Urothelium cell line (cell line): ENCODE measurements at regions not wholly inside any gene's neighbourhood (a gene's known extent, or its start where the extent isn't known, plus 50 kb on each side); places are given as distances from the start of the nearest gene placed in this dataset.
"Not testable (repeated sequence)": the region's sequence is repeated elsewhere in the genome, so short reads cannot be mapped to it uniquely, and the experiment has no call there.

Experiments
- DNase-seq: peaks from one replicate; pipeline ENCODE4 v3.0.0; 2011; ENCODE audit warnings: low spot score, mixed read lengths
- FAIRE-seq: peaks from 2 replicates; lab custom pipeline; 2011; peaks lifted over from hg19 to GRCh38; lab: Jason Lieb, UNC

DNA sequence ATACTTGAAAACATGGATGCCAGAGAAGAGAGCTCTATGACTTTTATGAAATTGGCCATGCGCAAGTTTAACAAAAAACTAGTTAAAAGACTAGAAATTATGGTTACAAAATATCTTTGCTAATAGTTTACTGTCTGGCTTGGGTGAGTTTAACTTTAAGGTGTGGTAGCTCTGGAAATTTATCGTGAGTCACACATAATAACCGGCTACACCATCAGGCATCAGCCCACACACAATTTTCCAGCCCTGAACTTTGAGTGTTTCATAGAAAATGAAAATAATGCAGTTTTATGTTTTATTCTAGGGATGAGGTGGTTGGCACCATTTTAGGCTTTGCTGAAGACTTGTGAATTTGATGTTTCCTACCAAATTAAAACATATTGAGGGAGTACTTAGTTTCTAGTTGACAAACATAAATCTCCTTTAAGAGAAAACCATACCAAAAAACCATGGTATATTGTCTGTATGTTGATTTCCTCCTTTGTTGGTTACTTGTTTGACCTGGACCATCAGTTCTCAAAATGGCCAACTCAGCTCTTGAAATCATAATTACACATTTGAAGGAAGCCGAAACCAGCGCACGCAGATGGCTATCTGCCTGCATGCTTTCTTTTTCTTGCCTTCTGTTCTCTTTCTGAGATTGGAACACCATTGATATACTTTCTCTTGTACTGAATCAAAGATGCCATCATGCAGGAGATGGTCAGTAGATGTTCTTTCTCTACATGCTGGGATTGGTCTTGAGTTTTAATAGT, 125.1 kb downstream of the AKAP11 start:
- FAIRE-seq: no peak

DNA sequence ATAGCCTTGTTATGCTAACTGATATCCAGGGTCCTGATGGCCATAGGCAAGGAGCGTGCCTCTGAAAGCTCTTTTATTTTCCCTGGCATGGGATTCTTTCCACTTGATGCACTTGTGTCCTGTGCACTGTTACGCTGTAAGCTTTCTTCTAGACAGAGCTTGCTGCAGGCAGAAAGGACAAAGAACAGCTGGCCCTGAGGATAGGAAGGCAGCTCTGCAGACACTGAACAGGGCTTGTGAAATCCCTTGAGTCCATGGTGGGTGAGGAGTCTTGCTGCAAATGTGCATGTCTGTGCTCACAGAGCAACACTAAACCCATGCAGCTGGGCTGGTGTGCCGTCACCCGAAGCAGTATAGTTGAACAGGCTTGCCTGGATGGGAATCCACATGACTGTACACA, 126.6 kb downstream of the AKAP11 start:
- DNase-seq (no peak), FAIRE-seq (no peak)

More for the DNA sequence above, 125.1 kb downstream of the AKAP11 start:
- DNase-seq: peak; percentile 12

DNA sequence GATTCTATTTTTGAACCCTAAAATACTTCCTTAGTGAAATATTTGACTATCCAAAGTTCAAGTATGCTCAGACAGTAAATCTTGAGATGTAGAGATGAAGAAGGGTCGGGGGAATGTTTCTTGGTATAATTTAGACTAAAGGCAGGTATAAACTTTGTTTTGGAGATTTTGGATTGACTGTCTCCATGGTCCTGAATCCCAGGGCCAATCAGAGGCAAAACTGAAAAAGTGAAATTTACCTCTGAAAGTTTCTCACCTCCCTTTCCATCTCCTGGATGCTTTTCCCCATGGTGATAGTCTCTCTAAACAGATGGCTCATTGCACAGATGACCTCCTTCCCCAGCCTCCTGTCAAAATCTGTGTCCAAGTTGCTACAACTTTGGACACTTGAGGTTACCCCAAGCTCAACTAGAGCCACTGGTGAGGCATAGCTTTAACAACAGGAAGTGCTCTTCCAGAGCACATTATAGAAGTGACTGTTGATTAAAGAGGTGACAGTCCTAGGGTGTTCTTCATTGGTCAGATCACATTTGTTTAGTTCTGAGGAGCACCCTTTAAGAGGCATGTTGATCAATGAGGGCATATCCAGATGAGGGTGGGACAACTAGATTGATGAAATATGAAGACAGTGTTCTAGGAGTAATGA, 128.4 kb downstream of the AKAP11 start:
- DNase-seq: no peak
- FAIRE-seq: no peak

DNA sequence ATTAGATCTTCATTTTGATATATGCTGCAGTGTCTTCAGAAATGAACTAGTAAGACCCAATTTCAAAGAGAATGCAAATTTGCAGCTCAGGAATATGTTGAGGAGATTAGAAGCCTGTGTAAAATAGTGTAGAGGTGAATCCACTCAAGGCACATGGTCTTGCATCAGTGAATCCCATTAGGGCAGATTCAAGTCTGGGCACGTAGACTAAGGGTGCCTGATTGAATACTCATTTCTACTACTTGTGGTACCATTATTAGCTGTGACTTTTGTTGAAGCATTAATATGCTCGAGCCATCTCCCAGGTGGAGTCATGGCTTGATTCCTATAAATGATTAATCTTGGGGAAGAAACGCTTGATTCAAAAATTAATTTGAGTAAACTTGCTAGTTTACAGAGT, 129.4 kb downstream of the AKAP11 start:
- DNase-seq (no peak), FAIRE-seq (no peak)

DNA sequence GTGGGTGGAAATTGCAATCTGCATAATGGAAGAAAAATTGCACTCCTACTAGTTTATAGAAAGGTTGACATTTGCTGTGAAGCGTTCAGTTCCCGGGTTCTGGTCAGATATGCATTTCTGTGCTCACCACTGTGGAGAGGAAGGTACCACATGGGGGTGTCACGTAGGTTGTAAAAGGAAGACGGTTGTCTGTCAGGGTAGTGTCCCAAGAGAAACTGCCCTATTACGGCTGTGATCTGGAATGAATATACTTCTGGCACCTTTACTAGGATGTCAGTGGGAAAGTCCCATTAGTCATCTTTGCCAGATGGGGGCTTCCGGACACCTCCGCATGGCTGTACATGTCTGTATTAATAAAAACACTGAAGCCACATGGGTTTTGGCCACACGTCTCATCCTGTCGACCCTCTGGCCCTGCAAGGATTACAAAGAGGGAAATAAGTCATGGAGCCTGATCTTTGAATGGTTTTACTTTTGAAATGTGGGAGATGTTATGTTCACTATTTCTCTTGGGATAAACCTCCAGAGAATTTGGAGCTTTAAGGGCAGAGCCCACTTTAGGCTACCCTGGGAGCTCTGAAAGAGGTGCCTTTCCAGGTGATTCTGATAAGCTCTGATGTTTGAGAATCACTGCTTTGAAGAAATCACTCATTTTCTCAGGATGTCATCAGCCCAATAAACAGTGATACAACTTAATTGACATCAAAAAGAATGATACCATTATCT, 133.9 kb downstream of the AKAP11 start:
- FAIRE-seq (no peak), DNase-seq (peak; percentile 20)

DNA sequence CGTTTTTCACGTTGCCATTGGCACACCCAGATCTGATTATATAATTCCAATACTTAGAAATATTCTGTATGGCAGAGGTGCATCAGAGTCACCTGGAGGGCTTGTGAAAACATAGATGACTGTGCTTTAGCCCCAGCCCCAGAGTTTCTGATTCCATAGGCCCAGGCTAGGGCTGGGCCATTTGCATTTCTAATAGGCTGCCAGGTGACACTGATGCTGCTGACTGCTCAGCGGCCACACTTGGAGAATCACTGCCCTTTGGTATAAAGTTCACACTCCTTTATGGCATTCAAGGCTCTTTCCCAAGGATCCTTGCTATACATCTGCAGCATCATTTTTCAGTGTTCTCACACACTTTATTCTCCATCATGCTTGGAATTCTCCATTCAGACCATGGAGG, 137.1 kb downstream of the AKAP11 start:
- no peak for FAIRE-seq
- no peak for DNase-seq

DNA sequence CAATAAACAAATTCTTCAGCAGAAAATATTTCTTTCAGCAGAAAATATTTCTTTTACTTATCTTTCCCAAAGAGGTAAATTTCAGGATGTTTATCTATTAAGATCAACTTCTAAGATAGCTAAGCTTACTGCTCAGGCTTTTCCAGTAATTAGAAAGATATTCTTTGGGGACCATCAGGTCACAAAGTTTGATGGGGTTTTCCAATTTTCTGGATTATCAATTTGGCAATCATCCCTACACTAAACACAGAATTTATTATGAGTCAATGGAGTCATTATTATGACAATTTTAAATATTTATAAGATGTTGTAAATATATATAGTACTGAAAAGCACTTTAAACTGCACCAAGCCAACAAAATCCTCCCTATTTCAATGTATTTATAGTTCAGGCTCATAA, 137.6 kb downstream of the AKAP11 start:
- no peak for DNase-seq
- no peak for FAIRE-seq

DNA sequence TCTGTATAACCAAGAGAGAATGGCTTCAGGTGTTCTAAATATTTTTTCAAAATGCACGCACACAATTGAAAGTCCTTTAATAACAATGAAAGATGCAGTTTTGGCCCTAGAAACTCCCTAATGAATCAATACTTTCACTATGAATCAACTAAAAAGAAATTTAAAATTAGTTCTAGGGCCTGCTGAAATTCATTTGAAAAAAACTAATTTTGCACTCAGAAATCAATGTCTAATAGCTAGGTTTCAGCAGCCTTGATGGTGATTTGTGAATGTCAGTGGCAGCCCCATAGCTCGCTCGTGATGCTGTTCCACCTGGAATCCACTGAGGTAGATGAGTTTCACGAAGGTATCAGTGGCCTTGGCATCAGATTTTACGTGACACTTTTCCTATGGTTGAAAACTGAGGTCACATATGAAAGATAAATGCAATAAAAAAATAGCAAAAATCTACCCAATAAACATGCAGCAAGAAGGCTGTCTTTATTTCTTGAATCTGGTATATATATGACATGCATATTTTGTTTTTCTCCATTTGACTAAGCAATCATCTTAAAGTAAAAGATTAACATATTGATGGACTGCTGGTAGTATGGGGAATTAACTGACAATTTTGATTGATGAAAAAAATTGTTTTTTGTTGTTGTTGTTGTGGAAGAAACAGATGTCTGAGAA, 141.0 kb downstream of the AKAP11 start:
- DNase-seq: no peak
- no peak for FAIRE-seq

DNA sequence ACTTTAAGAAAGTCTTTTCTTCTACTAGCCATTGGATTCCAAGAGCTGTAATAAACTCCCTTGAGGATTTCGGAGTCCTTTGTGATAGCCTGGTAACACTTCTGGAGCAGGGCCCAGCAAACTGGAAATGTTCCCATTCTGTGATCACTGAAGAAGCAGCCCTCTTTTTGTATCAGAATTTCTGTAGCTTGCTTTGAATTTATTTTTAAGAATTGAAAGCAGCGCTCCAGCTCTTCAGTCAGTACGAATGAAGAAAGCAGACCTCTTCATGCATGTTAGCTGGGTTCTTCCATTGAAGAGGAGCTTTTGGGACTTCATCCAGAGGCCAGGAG, 141.5 kb downstream of the AKAP11 start:
- FAIRE-seq (no peak), DNase-seq (no peak)

DNA sequence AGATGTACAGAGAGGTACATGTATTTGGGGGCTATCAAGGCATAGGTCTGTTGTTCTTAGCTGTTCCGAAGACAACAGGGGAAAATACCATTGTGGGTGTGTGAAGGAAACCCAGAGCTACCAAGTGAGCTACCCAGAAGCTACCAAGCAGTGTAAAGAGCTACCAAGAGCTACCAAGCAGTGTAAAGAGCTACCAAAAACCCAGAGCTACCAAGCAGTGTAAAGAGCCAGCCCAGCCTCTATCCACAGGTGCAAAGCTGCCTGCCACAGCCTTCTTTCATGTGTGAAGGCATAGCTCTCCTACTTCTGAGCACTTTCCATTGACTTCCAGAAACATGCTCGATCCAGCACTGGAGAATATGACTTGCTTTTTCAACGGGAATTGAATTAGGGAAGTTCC, 145.7 kb downstream of the AKAP11 start:
- DNase-seq (no peak), FAIRE-seq (no peak)

DNA sequence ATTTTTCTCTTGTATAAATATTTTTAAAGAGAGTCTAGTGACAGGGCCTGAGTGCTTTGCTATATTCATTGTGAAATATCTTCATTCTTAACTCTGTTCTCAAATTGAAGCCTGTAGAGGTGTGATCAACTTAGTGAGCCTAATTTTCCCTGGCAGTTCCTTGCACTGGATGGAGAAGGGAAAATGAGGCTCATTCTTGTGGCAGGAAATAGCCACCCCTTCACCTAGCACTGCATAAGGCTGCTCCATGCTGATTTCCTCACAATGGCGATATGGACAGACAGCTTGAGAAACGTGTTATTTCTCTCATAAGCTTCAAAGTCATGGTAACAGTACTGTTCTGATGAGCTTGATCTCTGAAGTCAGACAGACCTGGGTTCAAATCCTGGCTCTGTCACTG, 146.2 kb downstream of the AKAP11 start:
- DNase-seq: no peak
- FAIRE-seq: no peak

DNA sequence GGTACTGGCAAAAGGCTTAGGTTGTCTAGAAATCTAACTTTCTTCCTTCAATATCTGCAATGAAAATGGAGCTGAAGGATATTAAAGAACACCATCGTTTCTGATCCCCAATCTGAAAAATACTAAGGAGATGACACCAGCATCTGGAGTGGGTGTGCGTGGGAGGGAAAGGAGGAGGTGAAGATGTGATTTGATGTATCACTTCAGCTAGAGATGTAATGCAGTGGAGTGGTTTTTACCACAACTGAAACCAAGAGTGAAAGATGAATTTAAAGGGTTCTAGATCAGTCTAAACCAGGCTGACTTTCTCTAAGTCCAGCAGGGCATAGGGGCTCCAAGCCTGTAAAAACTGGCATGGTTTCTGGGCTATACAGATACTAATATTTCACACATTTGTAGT, 148.4 kb downstream of the AKAP11 start:
- no peak for DNase-seq
- no peak for FAIRE-seq

DNA sequence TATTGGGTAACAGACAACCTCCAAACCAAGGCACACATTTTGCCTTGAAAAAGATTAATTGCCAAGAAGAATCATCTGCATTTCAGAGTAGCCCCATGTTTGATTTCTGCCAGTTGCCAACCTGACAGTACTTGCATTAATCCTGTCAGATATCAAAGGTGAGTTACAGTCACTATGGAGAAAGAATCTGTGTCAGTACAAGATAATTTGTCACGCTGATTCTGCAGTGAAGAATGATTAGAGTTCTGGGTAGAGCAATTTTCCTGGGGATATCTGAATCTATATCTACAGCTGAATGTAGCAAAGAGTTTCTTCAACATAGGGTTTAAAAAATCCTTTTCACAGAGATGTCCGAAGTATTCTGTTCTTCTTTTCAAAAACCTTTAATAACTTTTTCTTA, 150.7 kb downstream of the AKAP11 start:
- DNase-seq: no peak
- FAIRE-seq: no peak

DNA sequence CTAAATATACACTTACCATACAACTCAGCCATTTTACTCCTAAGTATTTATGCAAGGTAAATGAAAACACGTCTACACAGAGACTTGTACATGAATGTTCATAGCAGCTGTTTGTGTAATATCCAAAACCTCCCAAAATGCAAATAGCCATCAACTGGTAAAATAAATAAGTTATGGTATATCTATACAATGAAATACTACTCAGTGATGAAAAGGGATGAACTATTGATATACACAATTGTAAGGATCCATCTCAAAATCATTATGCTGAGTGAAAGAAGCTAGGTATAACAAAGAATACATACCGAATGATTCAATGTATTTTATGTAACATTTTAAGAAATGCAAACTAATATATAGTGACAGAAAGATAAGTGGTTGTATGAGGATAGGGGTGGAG, 149.8 kb upstream of the TNFSF11 start:
- FAIRE-seq (no peak), DNase-seq (no peak)

DNA sequence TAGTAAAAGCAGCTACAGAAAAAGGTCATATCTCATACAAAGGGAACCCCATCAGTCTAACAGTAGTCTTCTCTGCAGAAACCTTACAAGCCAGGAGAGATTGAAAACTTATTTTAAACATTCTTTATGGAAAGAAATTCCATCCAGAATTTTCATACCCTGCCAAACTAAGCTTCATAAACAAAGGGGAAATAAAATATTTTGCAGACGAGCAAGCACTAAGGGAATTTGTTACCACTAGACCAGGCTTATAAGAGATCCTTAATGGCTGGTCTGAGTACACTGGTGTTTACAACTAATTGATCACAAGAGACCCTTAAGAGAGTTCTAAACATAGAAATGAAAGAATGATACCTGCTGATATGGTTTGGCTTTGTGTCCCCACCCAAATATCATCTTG, 128.6 kb upstream of the TNFSF11 start:
- FAIRE-seq: no peak

DNA sequence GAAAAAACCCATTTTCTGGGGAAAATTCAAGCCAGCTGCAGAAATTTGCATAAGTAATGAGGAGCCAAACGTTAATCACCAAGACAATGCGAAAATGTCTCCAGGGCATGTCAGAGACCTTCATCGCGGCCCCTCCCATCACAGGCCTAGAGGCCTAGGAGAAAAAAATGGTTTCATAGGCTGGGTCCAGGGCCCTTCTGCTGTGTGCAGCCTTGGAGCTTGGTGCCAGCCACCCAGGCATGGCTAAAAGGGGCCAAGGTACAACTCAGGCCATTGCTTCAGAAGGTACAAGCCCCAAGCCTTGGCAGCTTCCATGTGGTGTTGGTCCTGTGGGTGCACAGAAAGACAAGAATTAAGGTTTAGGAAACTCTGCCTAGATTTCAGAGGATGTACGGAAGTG, 127.4 kb upstream of the TNFSF11 start:
- FAIRE-seq, DNase-seq: not testable (repeated sequence)

More for the DNA sequence above, 128.6 kb upstream of the TNFSF11 start:
- no peak for DNase-seq

DNA sequence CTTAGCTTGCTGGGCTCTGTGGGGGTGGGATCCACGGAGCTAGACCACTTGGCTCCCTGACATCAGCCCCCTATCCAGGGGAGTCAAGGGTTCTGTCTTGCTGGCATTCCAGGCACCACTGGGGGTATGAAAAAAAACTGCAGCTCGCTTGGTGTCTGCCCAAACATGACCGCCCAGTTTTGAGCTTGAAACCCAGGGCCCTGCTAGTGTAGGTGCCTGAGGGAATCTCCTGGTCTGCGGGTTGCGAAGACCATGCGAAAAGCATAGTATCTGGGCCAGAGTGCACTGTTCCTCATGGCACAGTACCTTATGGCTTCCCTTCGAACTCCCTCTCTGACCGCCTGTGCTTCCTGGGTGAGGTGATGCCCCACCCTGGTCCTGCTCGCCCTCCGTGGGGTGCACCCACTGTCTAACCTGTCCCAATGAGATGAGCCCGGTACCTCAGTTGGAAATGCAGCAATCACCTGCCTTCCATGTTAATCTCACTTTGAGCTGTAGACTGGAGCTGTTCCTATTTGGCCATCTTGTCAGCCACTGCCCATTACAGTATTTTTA, 120.8 kb upstream of the TNFSF11 start:
- FAIRE-seq (no peak), DNase-seq (no peak)

DNA sequence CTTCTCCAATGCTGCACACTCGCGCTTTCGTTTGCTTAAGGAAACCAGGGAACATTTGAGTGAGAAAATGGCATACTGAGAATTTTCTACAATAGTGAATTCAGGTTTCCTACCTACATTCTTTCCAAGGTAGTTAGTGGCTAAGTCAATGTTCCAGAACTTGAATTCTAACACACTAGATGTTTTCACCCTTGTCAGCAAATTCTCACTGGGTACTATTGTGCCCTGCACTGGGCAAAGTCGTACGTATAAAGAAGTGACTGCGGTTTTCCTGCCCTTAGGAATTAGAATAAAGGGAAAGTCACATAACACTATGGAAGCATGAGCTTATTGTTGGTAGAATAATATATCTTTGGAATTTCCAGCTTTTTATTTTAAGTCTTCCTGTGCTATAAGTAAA, 119.2 kb upstream of the TNFSF11 start:
- FAIRE-seq (no peak), DNase-seq (no peak)

DNA sequence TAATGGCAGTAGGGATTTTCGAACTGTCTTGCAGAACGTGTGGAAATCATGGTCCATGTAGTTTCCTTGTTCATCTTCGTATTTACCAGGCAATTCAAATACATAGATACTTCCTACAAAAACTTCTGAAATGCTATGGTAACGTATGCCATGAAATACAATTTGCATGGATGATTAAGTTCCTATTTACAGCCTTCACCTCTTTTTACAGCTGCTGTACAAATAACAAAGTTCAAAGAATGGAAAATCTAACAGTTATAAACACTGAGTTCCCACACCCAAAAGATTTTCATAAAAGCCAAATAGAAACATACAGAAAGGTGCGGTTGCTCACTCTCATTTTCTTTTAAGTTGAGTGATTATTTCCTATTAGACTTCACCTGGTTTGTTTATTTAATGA, 115.8 kb upstream of the TNFSF11 start:
- no peak for DNase-seq

DNA sequence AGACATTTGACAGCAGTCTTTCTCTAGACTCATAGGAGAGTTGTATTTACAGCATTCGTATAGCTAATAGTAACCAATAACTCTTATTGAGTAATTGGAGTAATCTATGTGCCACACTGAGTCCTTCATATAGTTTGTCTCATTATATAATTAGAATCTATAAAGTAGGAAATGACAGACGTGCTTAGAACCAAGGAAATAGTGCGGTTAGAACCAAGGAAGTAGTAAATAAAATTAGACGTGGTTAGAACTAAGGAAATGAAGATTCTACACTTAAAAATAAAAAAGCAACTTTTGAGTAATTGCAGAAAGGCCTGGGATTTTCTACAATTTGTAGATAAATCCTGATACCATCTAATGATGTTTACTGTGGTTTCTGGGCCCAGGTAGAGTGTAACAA, 107.8 kb upstream of the TNFSF11 start:
- DNase-seq (no peak), FAIRE-seq (no peak)

More for the DNA sequence above, 115.8 kb upstream of the TNFSF11 start:
- FAIRE-seq: no peak

DNA sequence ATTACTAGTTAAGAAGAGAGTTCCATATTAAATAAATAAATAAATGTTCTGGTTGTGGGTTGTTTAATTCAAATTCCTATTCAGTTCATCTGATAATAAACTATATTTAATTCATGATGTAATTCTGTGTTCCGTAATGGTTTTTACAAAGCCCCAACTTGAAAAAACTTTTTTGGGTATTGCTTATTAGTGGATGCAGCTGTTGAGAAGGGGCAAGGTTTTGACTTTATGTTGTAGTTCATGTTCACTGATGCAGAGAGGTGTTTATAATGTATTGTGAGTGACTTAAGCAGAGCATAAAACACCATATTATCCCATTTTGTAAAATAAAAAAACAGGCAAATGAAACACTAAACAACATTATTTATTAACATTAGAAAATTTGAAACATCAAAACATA, 107.3 kb upstream of the TNFSF11 start:
- FAIRE-seq (no peak), DNase-seq (no peak)
